Glutamatergic neuron (in vitro differentiated cells): ENCODE measurements at regions not wholly inside any gene's neighbourhood (a gene's known extent, or its start where the extent isn't known, plus 50 kb on each side); places are given as distances from the start of the nearest gene placed in this dataset.

Experiments used
- DNase-seq: peaks from one replicate; pipeline ENCODE4 v3.0.0; 2022
- H3K27ac Mint-ChIP-seq: one replicate; pipeline ENCODE4 v1.8.0; 2020; ENCODE audit warnings: mild to moderate bottlenecking, mixed read lengths, inconsistent platforms; ENCODE audit not compliant: unreplicated experiment
- H3K27me3 Mint-ChIP-seq: one replicate; pipeline ENCODE4 v1.8.0; 2020; ENCODE audit warnings: mild to moderate bottlenecking, moderate library complexity, mixed read lengths, inconsistent platforms; ENCODE audit not compliant: unreplicated experiment
- H3K36me3 Mint-ChIP-seq: one replicate; pipeline ENCODE4 v1.8.0; 2020; ENCODE audit warnings: mild to moderate bottlenecking, mixed read lengths, inconsistent platforms; ENCODE audit not compliant: unreplicated experiment
- H3K4me1 Mint-ChIP-seq: one replicate; pipeline ENCODE4 v1.8.0; 2020; ENCODE audit warnings: mild to moderate bottlenecking, low read depth, mixed read lengths, inconsistent platforms; ENCODE audit not compliant: unreplicated experiment
- H3K4me3 Mint-ChIP-seq: one replicate; pipeline ENCODE4 v1.8.0; 2020; ENCODE audit warnings: mild to moderate bottlenecking, mixed read lengths, inconsistent platforms; ENCODE audit not compliant: unreplicated experiment
- H3K9me3 Mint-ChIP-seq: one replicate; pipeline ENCODE4 v1.8.0; 2020; ENCODE audit warnings: mild to moderate bottlenecking, moderate library complexity, mixed read lengths, inconsistent platforms; ENCODE audit not compliant: unreplicated experiment
- CTCF ChIP-seq: fragments of 200-600 bp; sonication (generic); IDR thresholded peaks from one replicate; pipeline ENCODE4 v1.5.0; 2021; ENCODE audit not compliant: partially characterized antibody, unreplicated experiment

- no peak overlapping the region for H3K27ac Mint-ChIP-seq
- no peak for DNase-seq
- H3K27me3 Mint-ChIP-seq, result peaks cover 7% of the 10 kb centered on the region
- H3K9me3 Mint-ChIP-seq, result peaks cover 10% of the 10 kb centered on the region
- H3K4me1 Mint-ChIP-seq, result peaks cover 6% of the 10 kb centered on the region
- H3K4me3 Mint-ChIP-seq, result no peak overlapping the region
- TF ChIP-seq CTCF, result no peak
- H3K36me3 Mint-ChIP-seq, result peaks cover 3% of the 10 kb centered on the region
These were observed 246.6 kb upstream of the CSF3R start for GRCh38 chr1:36729289-36729688.

DNA sequence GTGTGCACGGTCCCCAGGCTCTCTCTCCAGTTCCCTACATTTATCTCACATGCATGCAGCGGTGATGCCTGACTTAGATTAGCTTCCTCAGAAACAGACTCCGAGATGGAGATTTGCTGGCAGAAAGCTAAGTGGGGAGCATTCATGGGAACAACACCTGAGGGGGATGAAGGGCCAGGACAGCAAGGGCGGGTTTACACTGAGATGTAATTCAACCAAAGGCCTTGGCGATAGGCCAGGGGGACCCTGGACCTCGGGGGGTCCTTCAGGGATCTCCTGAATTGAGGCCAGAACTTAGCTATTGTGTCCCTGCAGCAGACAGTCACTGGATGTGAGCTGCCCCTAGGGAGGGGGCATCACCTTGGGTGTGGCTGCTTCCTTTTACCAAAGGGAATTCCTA lies 246.1 kb upstream of the CSF3R start:
- TF ChIP-seq CTCF, result no peak
- DNase-seq, result no peak
- peaks cover 6% of the 10 kb centered on the region for H3K4me1 Mint-ChIP-seq
- H3K27ac Mint-ChIP-seq, result no peak overlapping the region
- peaks cover 7% of the 10 kb centered on the region for H3K27me3 Mint-ChIP-seq
- peaks cover 10% of the 10 kb centered on the region for H3K9me3 Mint-ChIP-seq
- no peaks in the 10 kb centered on the region for H3K36me3 Mint-ChIP-seq
- peak overlapping the region; percentile 44 for H3K4me3 Mint-ChIP-seq

DNA sequence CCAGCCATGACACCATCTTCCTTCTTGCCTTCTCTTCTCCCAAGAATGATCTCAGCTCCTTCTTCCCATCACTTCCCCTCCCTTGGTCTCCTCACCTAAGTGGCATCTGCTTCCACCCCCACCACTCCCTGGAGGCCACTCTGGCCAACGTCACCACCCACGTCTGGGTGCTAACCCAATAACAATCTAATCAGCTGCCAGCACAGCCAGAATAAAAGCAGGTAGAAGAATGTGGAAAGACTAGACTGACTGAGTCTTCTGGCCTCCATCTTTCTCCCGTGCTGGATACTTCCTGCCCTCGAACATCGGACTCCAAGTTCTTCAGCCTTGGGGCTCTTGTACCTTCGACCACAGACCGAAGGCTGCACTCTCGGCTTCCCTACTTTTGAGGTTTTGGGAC lies 245.3 kb upstream of the CSF3R start:
- H3K4me3 Mint-ChIP-seq, result no peak overlapping the region
- no peak for DNase-seq
- peaks cover 10% of the 10 kb centered on the region for H3K9me3 Mint-ChIP-seq
- H3K27ac Mint-ChIP-seq, result no peak overlapping the region
- H3K27me3 Mint-ChIP-seq, result peaks cover 7% of the 10 kb centered on the region
- no peaks in the 10 kb centered on the region for H3K36me3 Mint-ChIP-seq
- TF ChIP-seq CTCF, result no peak
- peaks cover 6% of the 10 kb centered on the region for H3K4me1 Mint-ChIP-seq

DNA sequence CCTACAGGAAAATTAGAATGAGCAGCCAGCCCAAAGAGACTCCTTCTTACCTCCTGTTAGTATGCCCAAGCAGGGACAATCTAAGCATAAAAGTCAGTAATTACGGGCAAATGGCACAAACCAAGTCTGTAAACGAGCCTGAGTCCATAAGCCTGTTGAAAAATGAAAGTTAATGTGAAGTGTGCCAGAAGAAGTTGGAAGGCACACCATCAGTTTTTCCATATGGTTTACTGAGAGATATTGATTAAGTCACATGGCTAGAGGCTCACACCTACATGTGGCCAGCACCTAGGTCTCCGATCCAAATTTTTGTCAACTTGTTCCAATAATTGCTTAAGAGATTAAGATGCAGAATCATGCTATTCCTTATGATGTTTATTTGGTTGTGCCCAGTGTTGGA lies 242.4 kb upstream of the CSF3R start:
- H3K4me3 Mint-ChIP-seq, result no peak overlapping the region
- peaks cover 13% of the 10 kb centered on the region for H3K27me3 Mint-ChIP-seq
- H3K4me1 Mint-ChIP-seq, result peaks cover 6% of the 10 kb centered on the region
- H3K36me3 Mint-ChIP-seq, result no peaks in the 10 kb centered on the region
- H3K9me3 Mint-ChIP-seq, result peaks cover 8% of the 10 kb centered on the region
- no peak overlapping the region for H3K27ac Mint-ChIP-seq
- no peak for DNase-seq
- TF ChIP-seq CTCF, result no peak

GRCh38 chr1:36723813-36724212 lies 241.1 kb upstream of the CSF3R start:
- H3K27ac Mint-ChIP-seq, result no peak overlapping the region
- no peak for DNase-seq
- no peak for TF ChIP-seq CTCF
- H3K36me3 Mint-ChIP-seq, result no peaks in the 10 kb centered on the region
- peaks cover 12% of the 10 kb centered on the region for H3K27me3 Mint-ChIP-seq
- H3K4me3 Mint-ChIP-seq, result no peak overlapping the region
- peaks cover 6% of the 10 kb centered on the region for H3K9me3 Mint-ChIP-seq
- H3K4me1 Mint-ChIP-seq, result peaks cover 6% of the 10 kb centered on the region
